ENCODE measurements at regions not wholly inside any gene's neighbourhood (a gene's known extent, or its start where the extent isn't known, plus 50 kb on each side); places are given as distances from the start of the nearest gene placed in this dataset.

DNA sequence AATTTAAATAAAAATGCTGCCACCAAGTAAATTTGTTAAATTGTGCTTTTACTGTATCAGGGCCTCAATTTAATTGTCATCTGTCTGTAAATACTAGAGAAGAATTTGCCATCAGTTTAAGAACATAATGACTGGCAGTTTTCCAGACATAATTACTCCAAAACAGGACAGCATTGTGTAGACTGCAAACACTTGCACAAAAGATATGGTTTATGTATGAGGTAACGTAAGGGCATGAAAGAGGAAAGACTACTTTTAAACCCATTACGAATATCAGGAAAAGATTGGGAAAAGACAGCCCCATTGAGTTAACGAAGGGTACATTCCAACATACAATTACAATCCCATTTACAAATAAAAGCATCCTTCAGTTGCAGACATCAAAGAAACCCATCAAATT lies 59.8 kb upstream of the KRR1 start:
- TF ChIP-seq POLR2A (IDR thresholded peaks at IDR 0.05) (no peak), POLR2AphosphoS5 (IDR thresholded peaks at IDR 0.05) (no peak)
- TF ChIP-seq, protein P1, sequence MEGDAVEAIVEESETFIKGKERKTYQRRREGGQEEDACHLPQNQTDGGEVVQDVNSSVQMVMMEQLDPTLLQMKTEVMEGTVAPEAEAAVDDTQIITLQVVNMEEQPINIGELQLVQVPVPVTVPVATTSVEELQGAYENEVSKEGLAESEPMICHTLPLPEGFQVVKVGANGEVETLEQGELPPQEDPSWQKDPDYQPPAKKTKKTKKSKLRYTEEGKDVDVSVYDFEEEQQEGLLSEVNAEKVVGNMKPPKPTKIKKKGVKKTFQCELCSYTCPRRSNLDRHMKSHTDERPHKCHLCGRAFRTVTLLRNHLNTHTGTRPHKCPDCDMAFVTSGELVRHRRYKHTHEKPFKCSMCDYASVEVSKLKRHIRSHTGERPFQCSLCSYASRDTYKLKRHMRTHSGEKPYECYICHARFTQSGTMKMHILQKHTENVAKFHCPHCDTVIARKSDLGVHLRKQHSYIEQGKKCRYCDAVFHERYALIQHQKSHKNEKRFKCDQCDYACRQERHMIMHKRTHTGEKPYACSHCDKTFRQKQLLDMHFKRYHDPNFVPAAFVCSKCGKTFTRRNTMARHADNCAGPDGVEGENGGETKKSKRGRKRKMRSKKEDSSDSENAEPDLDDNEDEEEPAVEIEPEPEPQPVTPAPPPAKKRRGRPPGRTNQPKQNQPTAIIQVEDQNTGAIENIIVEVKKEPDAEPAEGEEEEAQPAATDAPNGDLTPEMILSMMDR (IDR thresholded peaks at IDR 0.05), result no peak

Data from breast epithelium (tissue), 3 donors.